ENCODE measurements at regions not wholly inside any gene's neighbourhood (a gene's known extent, or its start where the extent isn't known, plus 50 kb on each side); places are given as distances from the start of the nearest gene placed in this dataset.

DNA sequence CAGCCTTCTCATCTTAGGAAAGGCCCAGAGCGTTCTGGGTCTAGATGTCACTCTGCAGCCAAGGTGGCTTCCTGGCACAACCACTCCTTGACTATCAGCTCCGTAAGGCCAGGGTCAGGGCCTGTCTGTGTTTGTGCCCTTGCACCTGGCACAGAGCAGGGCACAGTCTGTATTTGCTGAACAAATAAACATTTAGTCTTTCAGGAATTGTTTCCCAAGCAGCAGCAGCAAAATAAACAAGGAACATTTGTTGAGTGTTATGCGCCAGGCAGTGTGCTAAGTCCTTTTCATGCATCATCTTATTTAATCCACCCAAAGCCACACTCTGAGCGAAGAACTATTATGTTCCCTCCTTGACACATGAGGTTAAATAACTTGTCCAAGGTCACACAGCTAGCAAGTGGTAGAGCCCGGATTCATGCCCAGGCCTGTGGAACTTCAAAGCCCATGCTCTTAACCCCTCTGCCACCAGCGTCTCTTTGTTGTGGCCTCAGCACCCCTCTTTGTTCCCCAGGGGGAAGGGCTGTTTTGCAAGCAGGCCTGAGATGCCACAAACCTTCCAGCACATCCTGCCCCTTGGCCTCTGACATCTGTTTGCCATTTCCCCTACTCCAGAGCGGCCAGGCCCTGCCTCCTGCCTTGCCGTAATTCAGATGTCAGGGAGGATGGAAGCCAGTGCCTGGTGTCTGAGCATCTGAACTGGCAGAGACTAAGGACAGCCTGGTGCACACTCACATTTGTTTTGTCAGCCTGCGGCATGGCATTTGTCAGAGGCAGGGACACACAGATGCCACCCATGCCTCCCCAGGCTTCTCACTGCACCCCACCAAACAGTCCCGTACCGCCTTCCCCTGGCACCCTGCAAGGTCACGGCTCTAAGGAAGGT is 325.8 kb upstream of the ZMIZ1 start:
- DNase-seq (ENCODE audit: low read depth in 2 of 2, low spot score in 1 of 2) = no peak

DNA sequence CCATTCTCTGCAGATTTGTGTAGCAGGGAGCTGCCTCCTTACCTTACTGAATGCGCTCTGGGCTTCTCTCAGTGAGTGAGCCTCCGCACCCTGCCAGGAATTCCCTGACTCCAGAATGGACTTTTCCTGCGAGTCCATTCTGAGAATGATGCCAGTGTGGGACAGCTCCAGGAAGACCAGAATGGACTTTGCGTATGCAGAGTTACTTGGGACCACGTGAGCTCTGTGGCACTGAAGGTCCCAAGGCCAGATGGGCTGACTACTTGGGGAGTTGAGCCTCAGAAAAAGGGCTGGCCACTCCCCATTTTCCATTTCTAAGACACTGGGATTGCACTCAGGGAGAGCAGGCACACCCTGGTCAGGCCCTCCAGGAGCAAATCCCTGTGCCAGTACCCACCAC is 324.7 kb upstream of the ZMIZ1 start:
- DNase-seq (ENCODE audit: low read depth in 2 of 2, low spot score in 1 of 2) = no peak

DNA sequence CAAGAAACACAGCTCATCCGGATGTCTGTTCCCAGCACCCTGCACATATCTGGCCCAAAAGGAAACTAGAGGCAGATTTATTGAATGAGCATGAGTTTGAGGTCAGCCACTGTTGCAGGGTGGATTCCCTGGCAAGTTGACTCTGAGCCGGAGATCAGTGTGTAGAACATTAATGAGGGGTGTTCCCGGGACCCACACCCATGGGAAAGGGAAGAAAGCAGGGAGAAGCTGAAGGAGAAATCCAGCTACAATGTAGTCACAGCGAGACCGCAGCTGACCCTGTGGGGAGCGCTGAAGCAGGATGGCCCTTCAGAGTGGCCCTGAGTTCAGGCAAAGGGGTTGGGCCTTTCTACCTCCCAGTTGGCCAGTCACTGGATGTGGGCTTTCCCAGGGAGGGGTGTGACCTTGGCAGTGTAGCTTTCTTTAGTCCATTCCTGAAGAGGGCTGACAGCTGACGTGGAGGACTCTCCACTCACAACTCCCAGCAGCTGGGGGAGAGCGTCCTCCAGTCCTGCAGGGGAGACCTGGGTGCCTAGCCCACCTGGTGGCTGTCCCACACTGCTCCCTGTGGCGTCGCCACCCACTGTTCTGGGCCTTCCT is 324.2 kb upstream of the ZMIZ1 start:
- DNase-seq (ENCODE audit: low read depth in 2 of 2, low spot score in 1 of 2) = no peak

DNA sequence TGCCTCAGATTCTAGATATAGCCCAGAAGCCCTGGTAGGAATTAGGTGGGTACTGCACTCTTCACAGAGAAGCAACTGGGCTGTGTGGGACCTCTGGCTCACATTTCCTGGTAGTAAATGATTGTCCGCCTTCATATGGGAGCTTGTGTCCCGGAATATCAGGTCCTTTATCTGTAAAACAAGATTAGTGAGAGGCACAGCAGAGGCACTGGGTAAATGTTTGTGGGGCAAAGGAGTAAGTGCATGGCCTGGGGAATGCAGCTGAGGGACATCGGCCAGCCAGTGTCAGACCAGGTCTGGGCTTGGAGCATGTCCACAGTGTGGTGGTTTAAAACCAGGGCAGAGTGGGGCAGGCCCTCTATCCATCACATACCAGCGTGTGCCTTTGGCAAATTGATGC is 323.3 kb upstream of the ZMIZ1 start:
- no peak for DNase-seq (ENCODE audit: low read depth in 2 of 2, low spot score in 1 of 2)

DNA sequence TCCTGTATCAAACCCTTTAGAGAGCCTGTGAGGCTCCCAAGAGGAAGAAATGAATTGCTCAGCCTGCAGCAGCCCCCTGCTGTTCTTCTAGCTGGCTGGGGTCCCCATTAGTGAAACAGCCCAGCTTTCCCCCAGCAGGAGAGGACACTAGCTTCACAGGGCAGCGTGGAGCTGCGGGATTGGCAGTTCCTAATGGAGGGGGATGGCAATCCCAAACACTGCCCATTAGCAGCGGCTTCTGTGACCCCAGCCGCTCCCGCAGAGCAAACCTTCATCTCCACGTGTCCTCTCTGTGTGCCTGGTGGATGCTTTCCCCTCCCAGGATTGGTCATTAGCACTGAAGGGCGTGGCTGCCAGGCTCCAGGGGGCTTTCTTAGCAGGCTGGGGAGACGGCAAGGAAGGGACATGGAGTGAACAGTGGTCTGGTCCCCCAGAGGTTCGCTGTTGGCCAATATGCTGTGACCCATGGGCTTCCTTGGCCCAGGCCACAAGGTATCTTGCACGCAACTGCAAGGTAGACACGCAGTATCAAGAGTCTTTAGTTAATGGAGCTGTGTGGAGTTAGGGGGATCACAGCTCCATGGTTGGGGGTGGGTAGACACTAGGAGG is 322.5 kb upstream of the ZMIZ1 start:
- no peak for DNase-seq (ENCODE audit: low read depth in 2 of 2, low spot score in 1 of 2)

DNA sequence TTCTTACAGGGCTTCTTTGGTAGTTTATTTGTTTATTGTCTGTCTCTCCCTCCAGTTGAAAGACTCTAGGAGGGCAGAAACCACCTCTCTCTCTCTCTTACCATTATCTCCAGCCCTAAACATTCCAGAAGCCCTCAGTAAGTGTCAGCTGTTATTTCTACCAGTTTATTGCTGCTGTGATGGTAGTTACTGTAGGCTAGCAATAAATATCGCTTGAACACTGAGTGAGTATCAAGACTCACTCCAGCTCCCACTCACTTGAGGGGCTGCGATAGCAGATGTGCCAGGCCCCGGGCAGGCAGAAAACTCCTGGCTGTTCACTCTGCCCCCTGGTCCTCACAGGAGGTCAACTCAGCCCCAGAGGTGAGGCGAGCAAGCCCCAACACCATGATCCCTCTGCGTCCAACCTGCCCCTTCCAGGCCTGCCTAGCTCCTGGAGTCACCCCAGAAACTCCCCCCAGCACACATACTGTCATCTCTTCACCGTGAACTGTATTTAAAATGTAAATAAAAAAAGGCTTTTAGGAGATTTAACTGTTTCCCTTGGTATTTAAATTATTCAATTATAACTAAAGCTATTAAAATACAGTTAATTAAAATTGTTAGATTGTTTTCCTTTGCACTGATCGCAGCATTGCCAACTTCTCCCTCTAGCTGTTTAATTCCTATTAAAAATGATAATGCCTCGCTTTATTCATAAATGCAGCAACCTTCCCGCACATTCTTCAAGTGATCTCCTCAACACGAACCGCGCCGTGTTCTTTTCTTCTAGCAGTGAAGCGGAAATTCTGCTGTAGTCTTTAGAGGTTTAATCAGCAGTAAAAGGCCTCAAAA is 321.1 kb upstream of the ZMIZ1 start:
- DNase-seq (ENCODE audit: low read depth in 2 of 2, low spot score in 1 of 2) = no peak

DNA sequence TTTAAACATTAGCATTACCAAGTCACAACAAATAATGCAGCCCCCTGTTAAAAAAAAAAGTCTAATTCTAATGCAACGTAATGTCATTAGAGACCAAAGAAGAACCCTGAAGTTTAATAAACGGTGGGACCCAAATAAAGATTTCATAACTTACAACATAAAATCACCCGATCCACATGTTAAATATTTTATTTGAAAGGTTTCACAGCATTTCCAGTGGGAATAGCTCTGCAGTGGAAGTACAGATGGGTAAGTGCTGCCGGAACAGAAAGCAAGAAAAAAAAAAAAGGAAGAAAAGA is 320.6 kb upstream of the ZMIZ1 start:
- DNase-seq (ENCODE audit: low read depth in 2 of 2, low spot score in 1 of 2) = no peak

DNA sequence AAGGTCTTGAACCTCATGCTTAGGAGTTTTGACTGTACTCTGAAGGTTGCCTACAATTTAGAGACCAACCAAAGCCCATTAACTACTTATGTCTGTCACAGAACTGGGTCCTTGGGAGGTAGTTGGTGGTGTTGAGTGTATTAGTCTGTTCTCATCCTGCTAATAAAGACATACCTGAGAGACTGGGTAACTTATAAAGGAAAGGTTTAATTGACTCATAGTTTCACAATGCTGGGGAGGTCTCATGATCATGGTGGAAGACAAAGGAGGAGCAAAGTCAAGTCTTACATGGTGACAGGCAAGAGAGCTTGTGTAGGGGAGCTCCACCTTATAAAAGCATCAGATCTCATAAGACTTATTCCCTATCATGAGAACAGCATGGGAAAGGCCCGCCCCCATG is 319.6 kb upstream of the ZMIZ1 start:
- no peak for DNase-seq (ENCODE audit: low read depth in 2 of 2, low spot score in 1 of 2)

DNA sequence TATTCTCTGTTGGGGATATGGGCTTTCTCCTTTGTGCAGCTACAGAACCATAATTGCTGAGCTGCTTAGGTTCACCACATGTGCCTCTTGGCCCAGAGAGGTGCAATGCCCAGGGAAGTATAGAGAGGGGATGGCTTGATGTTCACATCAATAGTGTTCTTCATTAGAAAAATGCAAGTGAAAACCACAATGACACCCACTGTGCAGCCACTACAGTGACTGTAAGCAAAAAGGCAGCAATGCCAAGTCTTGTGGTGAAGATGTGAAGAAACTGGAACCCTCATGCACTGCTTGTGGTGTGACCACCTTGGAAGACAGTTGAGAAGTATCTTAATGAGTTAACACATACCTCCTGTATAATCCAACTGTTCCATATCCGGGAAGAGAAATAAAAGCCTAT is 318.9 kb upstream of the ZMIZ1 start:
- DNase-seq (ENCODE audit: low read depth in 2 of 2, low spot score in 1 of 2) = no peak

DNA sequence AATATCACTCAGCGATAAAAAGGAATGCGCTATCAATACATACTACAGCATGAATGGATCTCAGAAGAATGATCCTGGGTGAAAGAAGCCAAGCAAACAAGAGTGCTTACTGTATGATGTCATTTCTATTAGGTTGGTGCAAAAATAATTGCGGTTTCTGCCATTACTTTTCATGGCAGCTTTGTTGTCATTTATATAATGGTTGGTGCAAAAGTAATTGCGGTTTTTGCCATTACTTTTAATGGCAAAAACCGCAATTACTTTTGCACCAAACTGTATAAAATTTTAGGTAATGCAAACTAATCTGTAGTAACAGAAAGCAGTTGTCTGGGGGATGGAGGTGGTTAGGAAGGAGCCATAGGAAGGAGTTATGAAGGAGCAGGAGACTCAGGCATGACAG is 318.3 kb upstream of the ZMIZ1 start:
- no peak for DNase-seq (ENCODE audit: low read depth in 2 of 2, low spot score in 1 of 2)

DNA sequence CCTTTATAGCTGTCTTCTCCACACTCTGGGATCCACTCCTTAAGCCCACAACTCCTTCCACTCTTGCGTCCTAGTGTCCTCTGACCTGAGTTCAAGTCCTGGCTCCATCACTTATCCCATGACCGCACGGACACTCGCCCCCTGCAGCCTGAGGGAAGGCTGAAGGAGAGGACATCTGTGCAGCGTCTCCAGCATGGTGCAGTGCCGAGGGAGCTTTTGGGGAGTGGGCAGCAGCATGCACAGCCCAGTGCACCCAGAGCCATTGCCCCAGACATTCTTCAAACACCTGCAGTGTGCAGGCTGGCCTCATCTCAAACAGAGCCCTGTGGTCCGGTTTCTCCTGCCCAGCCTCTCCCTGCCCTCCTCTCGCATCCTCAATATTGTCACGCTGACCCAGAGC is 317.1 kb upstream of the ZMIZ1 start:
- no peak for DNase-seq (ENCODE audit: low read depth in 2 of 2, low spot score in 1 of 2)

DNA sequence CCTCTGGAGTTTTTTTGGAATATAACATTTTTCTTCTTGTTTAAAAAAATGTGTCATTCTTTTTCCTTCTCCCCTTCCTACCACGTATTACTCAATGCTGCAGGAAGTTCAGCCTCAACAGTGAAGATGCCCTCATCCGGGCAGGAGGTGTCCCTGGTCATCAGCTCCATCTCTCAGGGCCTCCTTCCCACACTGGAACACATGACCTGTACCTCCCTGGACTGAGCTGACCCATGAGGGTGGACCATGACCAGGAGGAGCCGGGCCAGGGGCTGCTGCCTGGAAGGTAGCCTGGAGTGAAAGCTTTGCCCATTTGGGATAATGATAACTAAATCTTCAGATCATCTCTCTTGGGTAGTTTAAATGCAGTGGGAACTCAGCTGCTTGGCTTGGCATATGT is 316.5 kb upstream of the ZMIZ1 start:
- no peak for DNase-seq (ENCODE audit: low read depth in 2 of 2, low spot score in 1 of 2)

DNA sequence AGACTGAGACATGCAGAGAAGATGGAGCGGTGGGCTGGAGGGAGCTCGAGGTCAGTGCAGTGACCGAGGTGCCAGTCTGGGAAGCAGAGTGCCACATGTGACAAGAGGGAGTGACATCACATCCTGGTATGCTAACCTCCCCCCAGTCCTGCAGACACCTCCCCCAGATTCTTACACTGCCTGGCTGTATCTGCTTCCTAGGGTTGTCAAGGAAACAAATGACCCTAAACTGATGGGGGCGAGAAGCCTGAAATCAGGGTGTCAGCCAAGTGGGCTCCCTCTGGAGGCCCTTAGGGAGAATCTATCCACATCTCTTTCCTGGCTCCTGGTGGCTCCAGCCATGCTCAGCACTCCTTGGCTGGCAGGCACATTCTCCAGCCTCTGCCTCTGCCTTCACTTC is 316.1 kb upstream of the ZMIZ1 start:
- no peak for DNase-seq (ENCODE audit: low read depth in 2 of 2, low spot score in 1 of 2)

DNA sequence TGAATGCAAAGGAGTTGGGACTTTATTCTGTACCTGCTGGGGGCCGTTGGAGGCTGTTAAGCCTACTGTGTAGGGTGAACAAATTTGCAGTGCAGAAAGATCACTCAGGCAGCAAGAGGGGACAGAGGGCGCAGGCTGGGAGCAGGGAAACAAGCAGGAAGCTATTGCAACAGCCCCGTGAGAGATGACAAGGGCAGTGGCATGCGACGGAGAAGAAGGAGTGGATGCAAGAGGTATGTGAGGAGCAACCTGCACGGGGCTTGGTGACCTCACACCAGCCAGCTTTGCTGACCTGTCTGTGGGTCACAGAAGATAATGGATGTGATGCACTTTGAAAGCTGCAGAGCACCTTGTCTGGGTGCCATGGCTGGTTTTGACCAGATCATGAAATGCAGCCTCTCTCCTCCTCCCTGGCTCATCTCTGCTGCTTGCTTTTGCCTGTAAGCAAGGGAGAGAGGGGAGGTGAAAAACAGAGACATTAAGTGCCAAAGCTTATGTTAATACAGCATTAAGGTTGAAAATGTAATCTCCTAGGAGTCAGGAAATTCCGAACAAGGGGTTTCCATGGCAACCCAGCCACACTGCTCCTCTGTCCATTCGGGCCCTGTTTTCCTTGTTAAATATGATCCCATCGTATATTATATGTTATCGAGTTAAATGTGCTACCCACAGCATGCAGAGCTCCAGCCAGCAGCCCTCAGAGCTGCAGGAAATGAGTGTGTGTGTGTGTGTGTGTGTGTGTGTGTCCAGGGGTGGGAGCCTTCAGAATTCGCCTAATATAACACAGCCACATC is 314.3 kb upstream of the ZMIZ1 start:
- no peak for DNase-seq (ENCODE audit: low read depth in 2 of 2, low spot score in 1 of 2)

DNA sequence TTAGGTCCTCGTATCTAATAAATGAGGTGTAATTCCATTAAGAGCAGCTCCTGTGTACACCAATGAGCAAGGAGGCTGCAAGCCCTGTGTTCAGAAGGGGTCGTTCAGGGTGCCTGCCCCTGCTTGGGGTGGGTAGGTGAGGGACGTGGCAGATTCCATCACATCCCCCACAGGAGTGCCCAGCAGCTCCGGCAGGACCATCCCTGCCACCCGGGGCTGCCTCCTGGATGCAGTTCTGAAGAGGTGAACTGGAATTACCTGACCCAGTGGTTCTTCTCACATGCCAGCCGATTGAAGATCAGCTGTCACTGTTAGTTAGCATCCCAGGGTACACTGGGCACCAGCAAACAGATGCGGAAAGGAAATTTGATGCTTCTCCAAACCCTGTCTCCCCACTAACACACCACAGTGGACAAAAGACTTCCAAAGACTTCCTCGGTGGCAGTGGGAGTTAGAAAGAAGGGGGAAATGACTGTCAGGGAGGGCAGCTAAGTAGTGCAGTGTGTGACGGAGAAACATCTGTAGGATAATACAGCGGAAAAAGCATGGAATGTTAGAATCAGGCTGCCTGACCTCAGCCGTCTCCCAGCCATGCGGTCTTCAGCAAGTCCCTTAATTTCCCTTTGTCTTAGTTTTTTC is 313.6 kb upstream of the ZMIZ1 start:
- DNase-seq (ENCODE audit: low read depth in 2 of 2, low spot score in 1 of 2) = no peak

DNA sequence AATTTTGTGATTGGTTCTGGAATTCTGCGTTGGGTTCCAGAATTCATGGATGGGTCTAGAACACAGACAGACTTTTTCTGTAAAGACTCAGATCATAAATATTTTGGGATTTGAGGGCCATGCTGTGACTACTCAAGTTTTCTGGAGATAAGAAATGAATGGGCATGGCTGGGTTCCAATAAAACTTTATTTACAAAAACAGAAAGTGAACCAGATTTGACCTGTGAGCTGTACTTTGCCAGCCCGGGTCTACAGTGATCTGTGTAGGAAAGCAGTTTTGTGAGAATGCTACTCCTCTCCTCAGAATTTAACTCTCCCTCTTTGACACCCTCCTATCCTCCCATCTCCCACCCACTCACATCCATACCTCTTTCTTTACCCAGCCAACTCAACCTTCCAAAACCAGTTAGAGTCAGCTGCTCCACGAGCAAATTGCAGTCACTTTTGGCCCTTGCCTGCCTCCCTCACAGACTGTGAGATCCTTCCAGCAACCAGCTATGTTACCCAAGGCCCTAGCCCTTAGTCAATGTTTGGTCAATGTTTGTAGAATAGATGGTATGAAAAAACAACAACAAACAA is 312.8 kb upstream of the ZMIZ1 start:
- DNase-seq (ENCODE audit: low read depth in 2 of 2, low spot score in 1 of 2) = no peak

DNA sequence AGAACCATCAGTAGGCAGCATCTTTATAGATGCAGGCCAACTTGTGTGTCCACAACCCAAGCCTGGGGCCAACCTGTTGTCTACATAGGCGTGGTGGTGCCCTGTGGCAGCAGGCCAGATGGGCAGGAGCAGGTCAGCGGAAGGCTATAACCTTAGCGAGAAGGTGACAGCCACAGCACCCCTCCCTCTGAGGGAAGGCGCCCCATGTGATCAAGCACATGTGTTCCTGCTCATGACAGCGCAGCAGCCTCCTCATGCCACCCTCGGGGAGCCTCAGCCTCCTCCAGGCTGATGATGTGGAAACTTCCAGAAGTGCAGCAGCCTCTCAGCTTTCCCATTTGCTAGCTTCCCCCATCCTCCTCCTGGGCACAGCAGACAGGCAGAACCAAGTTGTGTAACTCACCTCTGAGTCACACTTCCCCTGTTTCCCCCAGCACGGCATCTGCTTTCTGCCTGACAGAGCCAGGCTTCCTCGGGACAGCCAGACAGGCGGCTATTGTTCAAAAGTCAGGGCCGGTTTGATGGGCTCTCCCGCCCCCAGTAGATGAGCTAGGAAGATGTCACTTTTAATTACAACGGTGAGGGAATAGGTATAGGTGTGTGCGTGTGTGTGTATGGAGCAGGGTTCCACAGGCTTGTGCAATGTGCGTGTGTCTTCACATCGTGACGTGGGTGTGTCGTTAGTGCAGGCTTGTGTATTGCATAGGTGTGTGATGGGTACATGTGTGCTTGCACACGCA is 312.0 kb upstream of the ZMIZ1 start:
- no peak for DNase-seq (ENCODE audit: low read depth in 2 of 2, low spot score in 1 of 2)

DNA sequence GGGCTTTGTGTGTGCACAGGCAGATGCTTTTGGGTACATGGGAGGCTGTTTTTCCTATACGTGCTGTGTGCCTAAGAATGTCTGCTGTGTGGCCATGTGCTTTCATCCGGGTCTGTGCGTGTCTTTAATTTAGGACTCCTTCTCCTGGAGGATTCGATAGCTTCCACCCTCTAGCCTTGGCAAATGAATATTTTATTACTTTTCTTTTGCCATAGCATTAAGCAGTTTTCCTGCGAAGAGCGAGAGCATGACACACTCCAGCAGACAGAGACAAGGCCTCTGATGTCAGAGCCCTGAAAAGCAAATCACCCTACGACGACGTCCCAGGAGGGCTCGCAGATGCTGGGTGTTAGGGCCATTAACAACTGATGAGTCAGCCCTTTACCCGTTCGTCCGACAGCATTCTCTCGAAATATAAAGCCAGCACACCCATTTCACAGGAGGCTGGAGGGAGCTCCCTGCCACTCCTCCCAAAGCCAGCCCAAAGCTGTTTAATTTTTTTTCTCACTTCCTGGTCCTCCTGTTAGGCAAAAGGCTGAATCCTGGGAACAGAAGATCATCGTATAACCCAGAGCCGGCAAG is 311.3 kb upstream of the ZMIZ1 start:
- DNase-seq (ENCODE audit: low read depth in 2 of 2, low spot score in 1 of 2) = no peak

DNA sequence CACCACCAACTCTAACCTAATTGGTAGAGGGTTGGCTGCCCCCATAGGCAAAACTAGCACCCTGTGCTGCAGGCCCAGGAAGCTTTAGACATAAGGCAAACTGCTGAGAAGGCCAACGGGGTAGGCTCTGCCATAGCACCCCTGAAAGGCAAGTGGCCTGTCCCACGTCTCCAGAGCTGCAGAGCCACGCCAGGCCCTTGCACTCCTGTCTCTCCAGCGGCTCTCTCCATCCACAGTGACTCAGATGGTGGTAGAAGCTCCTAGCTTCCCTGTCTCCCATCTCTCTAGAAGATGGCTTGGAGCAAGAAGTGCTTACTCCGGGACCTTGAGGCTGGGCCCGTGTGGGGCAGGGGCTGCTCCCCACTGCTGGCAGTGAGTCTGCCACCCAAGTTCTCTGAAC is 310.6 kb upstream of the ZMIZ1 start:
- no peak for DNase-seq (ENCODE audit: low read depth in 2 of 2, low spot score in 1 of 2)
